ENCODE measurements at regions not wholly inside any gene's neighbourhood (a gene's known extent, or its start where the extent isn't known, plus 50 kb on each side); places are given as distances from the start of the nearest gene placed in this dataset.

DNA sequence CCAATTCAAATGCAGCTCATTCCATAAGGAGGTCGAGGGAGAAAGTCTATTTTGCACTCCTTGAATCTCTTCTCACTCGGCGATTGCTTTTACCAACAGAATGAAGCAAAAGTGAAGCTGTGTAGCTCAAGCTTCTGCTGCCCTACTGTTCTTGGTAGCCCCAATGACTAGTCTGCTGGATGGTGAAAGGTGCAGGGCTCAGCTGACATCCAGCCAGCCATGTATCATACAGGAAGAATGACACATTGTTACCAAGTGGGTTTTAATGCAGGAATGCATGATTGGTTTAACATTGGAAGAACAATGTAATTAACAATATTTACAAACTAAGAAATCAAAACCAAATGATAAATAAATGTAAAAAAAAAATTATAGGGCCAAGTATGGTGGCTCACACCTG, 286.2 kb upstream of the HSFY2 start:
- Histone ChIP-seq H3K9me3 (ENCODE audit: control insufficient read depth, low read length) (no peaks in the 10 kb centered on the region), H3K36me3 (ENCODE audit: control insufficient read depth, insufficient read depth, low read length) (no peaks in the 10 kb centered on the region), H3K27ac (no peak overlapping the region), H3K79me2 (no peaks in the 10 kb centered on the region), H3K27me3 (ENCODE audit: control insufficient read depth, insufficient read depth, low read length) (no peaks in the 10 kb centered on the region), H3K4me3 (ENCODE audit: low read depth, low read length) (no peak overlapping the region), H2AFZ (no peak overlapping the region), H3K9ac (no peak overlapping the region), H3K4me1 (no peaks in the 10 kb centered on the region), H3K4me2 (ENCODE audit: low read length) (no peak overlapping the region)
- TF ChIP-seq, protein P1, sequence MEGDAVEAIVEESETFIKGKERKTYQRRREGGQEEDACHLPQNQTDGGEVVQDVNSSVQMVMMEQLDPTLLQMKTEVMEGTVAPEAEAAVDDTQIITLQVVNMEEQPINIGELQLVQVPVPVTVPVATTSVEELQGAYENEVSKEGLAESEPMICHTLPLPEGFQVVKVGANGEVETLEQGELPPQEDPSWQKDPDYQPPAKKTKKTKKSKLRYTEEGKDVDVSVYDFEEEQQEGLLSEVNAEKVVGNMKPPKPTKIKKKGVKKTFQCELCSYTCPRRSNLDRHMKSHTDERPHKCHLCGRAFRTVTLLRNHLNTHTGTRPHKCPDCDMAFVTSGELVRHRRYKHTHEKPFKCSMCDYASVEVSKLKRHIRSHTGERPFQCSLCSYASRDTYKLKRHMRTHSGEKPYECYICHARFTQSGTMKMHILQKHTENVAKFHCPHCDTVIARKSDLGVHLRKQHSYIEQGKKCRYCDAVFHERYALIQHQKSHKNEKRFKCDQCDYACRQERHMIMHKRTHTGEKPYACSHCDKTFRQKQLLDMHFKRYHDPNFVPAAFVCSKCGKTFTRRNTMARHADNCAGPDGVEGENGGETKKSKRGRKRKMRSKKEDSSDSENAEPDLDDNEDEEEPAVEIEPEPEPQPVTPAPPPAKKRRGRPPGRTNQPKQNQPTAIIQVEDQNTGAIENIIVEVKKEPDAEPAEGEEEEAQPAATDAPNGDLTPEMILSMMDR (IDR thresholded peaks at IDR 0.05): no peak

DNA sequence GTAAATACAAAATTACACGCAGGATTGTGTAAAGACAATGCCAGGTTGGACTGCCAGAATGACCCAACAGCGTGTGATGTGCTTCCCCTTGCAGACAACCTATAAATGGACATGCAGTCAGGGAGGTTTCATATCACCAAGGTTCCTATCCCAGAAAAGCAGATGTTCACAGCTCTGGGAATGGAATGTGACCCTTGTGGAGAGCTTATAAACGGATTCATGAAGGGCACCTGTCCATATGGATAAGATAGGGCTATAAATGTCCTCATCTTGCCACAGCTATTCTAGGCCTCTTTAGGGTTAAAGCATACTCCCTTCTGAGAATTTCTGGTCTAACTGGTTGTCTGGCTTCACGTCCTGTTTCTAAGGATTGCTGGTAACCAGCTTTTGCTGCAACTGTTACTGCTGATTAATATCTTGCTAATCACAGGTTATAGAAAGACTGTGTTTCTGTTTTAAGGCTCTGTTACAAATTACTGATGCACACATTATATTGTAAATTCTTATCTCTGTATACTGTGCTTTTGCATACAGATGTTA, 285.4 kb upstream of the HSFY2 start:
- H3K27me3 ChIP-seq (ENCODE audit: control insufficient read depth, insufficient read depth, low read length): no peaks in the 10 kb centered on the region
- no peak overlapping the region for H3K27ac ChIP-seq
- H3K36me3 ChIP-seq (ENCODE audit: control insufficient read depth, insufficient read depth, low read length): no peaks in the 10 kb centered on the region
- H3K9ac ChIP-seq: no peak overlapping the region
- no peak overlapping the region for H3K4me3 ChIP-seq (ENCODE audit: low read depth, low read length)
- no peaks in the 10 kb centered on the region for H3K4me1 ChIP-seq
- H3K9me3 ChIP-seq (ENCODE audit: control insufficient read depth, low read length): no peaks in the 10 kb centered on the region
- H2AFZ ChIP-seq: no peak overlapping the region
- TF ChIP-seq, protein P1 (IDR thresholded peaks at IDR 0.05): no peak
- no peak overlapping the region for H3K4me2 ChIP-seq (ENCODE audit: low read length)
- H3K79me2 ChIP-seq: no peaks in the 10 kb centered on the region

DNA sequence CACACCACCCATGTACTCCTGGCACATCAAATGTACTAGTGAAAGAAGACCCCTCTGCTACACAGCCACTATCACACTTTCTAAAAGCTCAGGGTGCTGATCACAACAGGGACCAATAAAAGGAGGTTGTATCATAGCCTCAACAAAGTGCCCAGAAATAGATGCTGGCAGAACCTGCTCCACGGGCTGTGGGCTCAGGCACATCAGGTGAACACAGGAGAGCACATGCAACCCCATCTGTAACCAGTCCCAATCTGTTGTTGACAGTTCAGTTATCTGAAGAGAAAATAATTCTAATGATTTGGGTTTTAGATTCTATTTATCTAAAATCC, 282.6 kb upstream of the HSFY2 start:
- Histone ChIP-seq H3K4me3 (ENCODE audit: low read depth, low read length) (no peak overlapping the region), H3K9me3 (ENCODE audit: control insufficient read depth, low read length) (no peaks in the 10 kb centered on the region), H3K27me3 (ENCODE audit: control insufficient read depth, insufficient read depth, low read length) (no peaks in the 10 kb centered on the region), H3K4me1 (no peaks in the 10 kb centered on the region), H3K36me3 (ENCODE audit: control insufficient read depth, insufficient read depth, low read length) (no peaks in the 10 kb centered on the region), H3K27ac (no peak overlapping the region), H3K79me2 (no peaks in the 10 kb centered on the region), H3K9ac (no peak overlapping the region), H3K4me2 (ENCODE audit: low read length) (no peak overlapping the region), H2AFZ (no peak overlapping the region)
- TF ChIP-seq, protein P1 (IDR thresholded peaks at IDR 0.05): no peak

DNA sequence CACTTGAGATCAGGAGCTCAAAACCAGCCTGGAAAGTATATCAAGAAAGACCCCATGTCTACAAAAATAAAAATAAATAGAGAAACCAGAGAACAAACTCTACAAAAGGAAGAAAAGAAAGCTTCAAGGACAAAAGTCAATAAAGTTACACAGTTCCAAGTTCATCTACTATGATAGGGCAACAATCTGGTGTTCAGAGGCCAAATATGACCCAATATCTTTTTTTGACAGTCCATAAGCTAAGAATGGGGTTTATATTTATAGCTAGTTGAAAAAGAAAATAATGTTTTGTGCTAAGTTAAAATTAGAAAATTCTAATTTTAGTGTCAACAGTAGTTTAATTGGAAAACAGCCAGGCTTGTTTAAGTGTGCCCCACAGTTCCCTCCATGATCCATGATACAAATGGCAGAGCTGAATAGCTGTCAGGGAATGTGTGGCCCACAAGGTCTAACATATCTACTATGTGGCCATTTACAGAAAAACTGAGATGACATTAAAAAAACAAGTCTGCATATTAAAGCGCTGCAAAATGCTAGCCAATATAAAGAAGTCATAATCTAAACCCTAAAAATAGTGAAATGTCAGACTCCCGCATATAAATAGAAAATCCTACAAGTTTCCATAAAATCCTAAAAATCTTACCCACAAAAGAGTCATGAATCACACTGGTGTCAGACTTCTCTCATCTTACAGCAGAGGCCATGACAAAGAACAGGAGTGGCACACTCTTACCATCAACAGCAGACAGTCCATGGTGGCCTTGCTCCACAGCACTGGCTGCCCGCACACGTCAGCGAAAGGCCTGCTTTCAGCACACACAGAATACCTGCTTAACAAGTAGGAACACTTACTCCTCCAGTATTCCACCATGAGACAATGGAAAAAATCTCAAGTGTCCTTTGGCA, 281.9 kb upstream of the HSFY2 start:
- H3K9me3 ChIP-seq (ENCODE audit: control insufficient read depth, low read length): no peaks in the 10 kb centered on the region
- no peak overlapping the region for H2AFZ ChIP-seq
- H3K9ac ChIP-seq: no peak overlapping the region
- H3K36me3 ChIP-seq (ENCODE audit: control insufficient read depth, insufficient read depth, low read length): no peaks in the 10 kb centered on the region
- no peak overlapping the region for H3K4me2 ChIP-seq (ENCODE audit: low read length)
- H3K27ac ChIP-seq: no peak overlapping the region
- no peaks in the 10 kb centered on the region for H3K4me1 ChIP-seq
- no peaks in the 10 kb centered on the region for H3K79me2 ChIP-seq
- no peak overlapping the region for H3K4me3 ChIP-seq (ENCODE audit: low read depth, low read length)
- no peaks in the 10 kb centered on the region for H3K27me3 ChIP-seq (ENCODE audit: control insufficient read depth, insufficient read depth, low read length)
- TF ChIP-seq, protein P1 (IDR thresholded peaks at IDR 0.05): no peak

DNA sequence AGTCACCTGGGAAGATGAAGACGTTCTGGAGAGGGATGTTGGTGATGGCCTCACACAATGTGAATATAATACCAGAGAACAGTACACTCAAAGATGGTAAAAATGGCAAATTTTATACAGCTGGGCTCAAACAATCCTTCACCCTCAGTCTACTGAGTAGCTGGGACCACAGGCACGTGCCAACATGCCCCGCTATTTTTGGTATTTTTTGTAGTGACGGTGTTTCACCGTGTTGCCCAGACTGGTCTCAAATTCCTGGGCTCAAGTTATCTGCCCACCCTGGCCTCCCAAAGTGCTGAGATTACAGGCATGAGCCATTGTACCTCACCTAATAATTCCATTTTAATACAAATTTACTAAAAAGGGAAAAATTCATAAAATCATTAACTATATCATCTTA, 280.3 kb upstream of the HSFY2 start:
- Histone ChIP-seq H3K9ac (no peak overlapping the region), H3K4me1 (no peaks in the 10 kb centered on the region), H2AFZ (no peak overlapping the region), H3K4me3 (ENCODE audit: low read depth, low read length) (no peak overlapping the region), H3K27me3 (ENCODE audit: control insufficient read depth, insufficient read depth, low read length) (no peaks in the 10 kb centered on the region), H3K27ac (no peak overlapping the region), H3K79me2 (no peaks in the 10 kb centered on the region), H3K36me3 (ENCODE audit: control insufficient read depth, insufficient read depth, low read length) (no peaks in the 10 kb centered on the region), H3K4me2 (ENCODE audit: low read length) (no peak overlapping the region), H3K9me3 (ENCODE audit: control insufficient read depth, low read length) (no peaks in the 10 kb centered on the region)
- TF ChIP-seq, protein P1 (IDR thresholded peaks at IDR 0.05): no peak

All from parathyroid adenoma (tissue), 2 donors.